ENCODE measurements at regions not wholly inside any gene's neighbourhood (a gene's known extent, or its start where the extent isn't known, plus 50 kb on each side); places are given as distances from the start of the nearest gene placed in this dataset.

GRCh38 chr2:81974216-81974615, 1669.7 kb upstream of the LRRTM1 start:
- DNase-seq (ENCODE audit: low read depth in 2 of 2), result no peak

- DNase-seq (ENCODE audit: low read depth in 2 of 2), result no peak
These were observed 1638.3 kb upstream of the LRRTM1 start for GRCh38 chr2:81942876-81943275.

DNA sequence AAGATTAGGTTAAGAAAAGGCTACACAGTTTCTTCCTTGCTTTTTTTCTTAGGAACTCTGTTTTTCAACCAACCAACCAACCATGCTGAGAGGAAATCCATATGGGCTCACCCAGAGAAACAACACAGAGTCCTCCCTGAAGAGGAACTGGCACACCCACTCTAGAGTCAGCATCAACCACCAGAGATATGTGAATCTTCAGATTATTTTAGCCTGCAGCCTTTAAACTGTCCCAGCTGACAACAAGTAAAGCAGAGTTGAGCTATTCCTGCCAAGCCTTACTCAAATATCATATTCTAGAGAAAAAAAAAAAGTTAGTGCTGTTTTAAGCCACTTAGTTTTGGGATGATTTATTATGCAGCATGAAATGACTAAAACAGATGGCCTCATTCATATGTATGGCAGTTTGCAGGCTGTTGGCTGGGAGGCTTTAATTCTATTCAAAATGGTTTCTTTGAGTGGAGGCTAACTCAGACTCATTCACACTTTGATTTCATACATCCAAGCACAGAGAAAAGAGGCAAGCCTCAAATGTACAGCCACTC, 1637.7 kb upstream of the LRRTM1 start:
- DNase-seq (ENCODE audit: low read depth in 2 of 2), result no peak

DNA sequence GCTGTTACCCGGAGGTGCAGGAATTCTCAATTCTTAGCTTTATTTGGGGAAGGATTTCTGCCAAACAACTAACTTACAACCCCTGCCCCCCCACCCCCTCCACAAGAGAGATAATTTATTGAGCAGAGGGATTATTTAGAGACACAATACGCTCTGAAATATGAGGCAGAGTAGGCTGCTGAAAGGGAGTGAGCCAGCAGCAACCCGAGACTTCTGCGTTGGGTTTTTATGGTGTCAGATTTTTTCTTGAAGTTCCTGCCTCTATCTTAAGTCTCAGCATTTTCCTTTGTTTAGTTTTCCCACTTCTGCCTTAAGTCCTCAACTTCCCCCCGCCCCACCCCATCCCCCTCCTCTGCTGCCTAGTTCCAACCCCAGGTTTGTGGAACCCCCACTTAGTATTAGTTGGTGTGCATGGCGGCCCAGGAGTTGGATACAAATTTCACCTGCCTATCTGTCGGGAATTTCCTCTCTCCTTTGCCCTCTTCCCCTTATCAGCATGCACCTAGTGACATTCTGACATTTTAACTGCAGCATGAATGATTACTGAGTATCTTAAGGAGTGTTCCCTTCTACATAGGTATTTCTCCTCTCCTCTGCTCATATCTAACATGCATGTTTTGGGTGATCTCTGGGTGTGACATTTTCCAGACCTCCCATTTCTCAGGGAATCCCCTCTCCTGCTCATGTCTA, 1635.9 kb upstream of the LRRTM1 start:
- DNase-seq (ENCODE audit: low read depth in 2 of 2), result no peak

- DNase-seq (ENCODE audit: low read depth in 2 of 2), result no peak
These were observed 1633.4 kb upstream of the LRRTM1 start for GRCh38 chr2:81937944-81938343.

- DNase-seq (ENCODE audit: low read depth in 2 of 2), result no peak
These were observed 1599.0 kb upstream of the LRRTM1 start for GRCh38 chr2:81903534-81903933.

DNA sequence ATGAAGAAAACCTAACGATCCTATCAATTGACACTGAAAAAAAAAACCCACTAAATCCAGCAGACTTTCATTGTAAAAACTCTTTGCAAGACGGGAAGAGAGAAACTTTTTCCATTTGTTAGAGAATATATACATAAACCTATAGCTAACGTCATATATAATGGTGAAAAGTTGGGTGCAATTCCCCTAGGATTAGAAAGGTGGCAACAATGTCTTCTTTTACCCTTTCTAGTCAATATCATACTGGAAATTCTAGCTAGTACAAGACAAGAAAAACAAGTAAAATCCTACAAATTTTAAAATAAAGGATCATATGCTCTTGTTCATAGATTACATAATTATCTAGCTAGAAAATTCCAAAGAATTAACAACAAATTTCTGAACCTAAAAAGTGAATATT, 1596.5 kb upstream of the LRRTM1 start:
- no peak for DNase-seq (ENCODE audit: low read depth in 2 of 2)

DNA sequence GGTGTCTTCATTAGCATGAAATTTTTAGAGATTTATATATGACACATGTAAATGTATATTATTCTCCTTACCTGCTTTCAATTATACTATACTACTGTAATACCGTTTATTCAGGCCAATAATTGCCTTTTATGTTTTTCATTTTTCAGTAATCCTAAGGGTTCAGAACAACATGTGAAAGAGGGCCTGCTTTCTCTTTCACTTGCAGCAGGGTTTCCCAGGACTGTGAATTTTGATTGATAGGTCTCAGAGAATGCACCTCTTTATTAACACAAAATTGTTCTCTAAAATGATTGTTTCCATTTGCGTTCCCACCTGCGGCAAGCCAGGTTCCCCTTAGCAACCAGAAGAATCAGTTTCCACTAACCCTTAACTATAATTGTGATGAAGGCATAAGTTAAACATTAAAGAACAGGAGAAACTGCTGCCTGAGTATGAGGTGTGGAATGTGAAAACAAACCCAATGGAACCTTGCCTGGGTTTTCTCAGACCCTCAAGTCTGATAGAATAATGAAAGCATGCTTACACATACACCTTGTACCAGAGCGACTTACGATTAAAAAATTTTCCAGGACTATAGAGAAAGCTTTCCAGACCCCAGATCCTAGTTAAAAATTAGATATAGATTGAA, 1591.2 kb upstream of the LRRTM1 start:
- DNase-seq (ENCODE audit: low read depth in 2 of 2), result no peak

GRCh38 chr2:81894451-81894990, 1590.0 kb upstream of the LRRTM1 start:
- DNase-seq (ENCODE audit: low read depth in 2 of 2), result no peak

- DNase-seq (ENCODE audit: low read depth in 2 of 2), result no peak
These were observed 1572.1 kb upstream of the LRRTM1 start for GRCh38 chr2:81876624-81877023.

DNA sequence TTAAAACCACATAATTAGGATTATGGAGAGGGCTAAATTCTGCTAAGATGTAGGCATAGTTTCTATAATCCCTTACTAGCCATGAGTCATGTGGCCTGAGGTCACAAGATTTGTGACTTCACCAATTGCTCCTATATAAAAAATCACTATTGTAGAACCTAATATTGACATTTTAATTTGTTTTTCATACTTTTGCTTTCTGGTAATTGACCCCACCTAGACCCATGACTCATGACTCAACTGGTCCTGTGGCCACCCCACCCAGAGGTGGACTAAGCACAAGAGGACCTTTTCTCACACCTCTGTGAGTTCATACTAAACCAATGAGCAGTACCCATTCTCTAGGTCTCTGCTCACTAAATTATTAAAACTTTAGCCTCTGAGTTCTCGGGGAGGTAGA, 1567.5 kb upstream of the LRRTM1 start:
- no peak for DNase-seq (ENCODE audit: low read depth in 2 of 2)

GRCh38 chr2:81870119-81870518, 1565.6 kb upstream of the LRRTM1 start:
- DNase-seq (ENCODE audit: low read depth in 2 of 2), result no peak

GRCh38 chr2:81858998-81859397, 1554.4 kb upstream of the LRRTM1 start:
- DNase-seq (ENCODE audit: low read depth in 2 of 2), result no peak

DNA sequence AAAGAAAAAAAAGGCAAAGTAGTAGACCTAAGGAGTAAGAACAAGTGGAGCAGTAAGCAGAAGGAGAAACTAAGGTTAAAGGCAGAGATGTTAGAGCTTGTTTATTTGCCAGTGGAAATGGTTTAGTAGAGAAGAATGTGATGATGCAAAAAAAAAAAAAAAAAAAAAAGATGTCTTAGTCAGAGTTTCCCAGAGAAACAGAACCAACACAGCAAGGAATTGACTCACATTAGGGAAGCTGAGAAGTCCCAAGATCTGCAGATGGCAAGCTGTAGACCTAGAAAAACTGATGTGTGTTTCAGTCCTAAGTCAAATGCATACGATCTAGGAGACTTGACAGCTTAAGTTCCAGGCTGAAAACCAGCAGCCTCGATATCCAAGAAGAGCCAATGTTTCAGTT, 1548.8 kb upstream of the LRRTM1 start:
- no peak for DNase-seq (ENCODE audit: low read depth in 2 of 2)

- no peak for DNase-seq (ENCODE audit: low read depth in 2 of 2)
These were observed 1548.1 kb upstream of the LRRTM1 start for GRCh38 chr2:81852651-81853050.

GRCh38 chr2:81839780-81840179, 1535.2 kb upstream of the LRRTM1 start:
- DNase-seq (ENCODE audit: low read depth in 2 of 2), result no peak

DNA sequence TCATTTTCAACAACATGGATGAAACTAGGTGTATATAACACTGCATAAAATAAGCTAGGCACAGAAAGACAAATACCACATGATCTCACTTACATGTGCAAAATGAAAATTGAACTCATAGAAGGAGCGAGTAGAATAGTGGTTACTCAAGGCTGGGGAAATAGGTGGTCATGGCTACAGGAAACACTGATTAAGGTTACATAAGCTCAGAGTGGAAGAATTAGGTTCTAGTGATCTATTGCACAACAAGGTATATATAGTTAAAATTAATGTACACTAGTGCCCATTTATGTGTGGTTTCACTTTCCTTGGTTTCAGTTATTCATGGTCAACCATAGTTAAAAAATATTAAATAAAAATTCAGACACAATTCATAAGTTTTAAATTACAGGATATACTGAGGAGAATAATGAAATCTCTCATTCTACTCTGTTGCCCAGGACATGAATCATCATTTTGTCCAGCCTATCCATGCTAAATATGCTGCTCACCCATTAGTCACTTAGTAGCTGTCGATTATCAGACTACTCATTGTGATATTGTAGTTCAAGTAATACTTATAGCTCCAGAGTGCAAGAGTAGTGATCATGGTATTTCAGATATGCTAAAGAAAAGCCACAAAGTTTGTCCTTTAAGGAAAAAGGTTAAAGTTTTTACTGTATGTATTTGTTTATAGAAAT, 1530.9 kb upstream of the LRRTM1 start:
- DNase-seq (ENCODE audit: low read depth in 2 of 2), result no peak

- DNase-seq (ENCODE audit: low read depth in 2 of 2), result no peak
These were observed 1482.3 kb upstream of the LRRTM1 start for GRCh38 chr2:81786811-81787210.

DNA sequence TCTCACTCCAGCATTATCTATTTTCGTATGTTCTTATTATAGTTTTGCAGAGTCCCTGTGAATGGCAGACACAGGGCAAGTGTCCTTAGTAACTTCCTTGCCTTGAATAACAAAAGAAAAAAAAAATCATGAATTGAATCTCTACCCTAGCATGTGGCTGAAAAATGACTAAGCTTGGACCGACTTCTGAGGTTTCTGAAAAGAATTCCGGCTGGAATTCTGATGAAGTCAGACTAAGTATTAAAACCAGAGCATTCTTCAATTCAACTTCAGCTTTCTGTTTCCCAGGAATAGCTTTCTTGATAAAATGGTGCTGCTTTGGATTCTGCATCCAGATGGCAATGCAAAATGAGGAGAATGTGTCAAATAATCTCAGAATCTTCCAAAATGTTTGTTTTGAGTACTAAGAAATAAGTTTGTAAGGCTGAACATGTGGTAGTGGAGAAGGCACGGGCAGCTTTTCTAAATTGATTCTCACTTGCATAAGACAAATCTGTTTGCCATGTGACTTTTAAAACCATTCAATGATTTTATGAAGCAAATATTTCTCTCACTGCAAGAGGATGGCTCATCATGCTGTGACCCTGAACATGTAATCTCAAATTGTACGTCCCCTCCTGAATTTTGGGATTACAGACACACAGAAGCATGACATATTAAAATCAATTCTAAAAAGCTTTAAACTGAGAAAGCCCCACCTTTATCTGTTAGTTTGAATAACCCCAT, 1462.8 kb upstream of the LRRTM1 start:
- DNase-seq (ENCODE audit: low read depth in 2 of 2), result no peak

GRCh38 chr2:81747481-81748070, 1443.0 kb upstream of the LRRTM1 start:
- DNase-seq (ENCODE audit: low read depth in 2 of 2), result no peak

DNA sequence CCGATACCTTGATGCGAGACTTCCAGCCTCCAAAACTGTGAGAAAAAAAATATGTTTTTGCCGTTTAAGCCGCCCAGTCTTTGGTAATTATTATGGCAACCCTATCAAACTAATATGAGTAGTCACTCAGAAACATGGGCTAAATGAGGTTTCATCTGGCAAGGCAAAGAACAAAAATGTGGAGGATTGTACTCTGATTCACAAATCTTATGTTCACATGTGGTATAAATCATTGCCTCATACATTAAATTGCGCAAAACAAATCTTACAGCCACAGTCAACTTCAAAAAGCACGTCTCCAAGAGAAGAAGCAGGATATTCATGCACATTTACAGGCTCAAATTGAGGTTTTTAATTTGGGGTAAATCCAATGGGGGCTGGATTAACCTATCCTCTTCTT, 1435.4 kb upstream of the LRRTM1 start:
- DNase-seq (ENCODE audit: low read depth in 2 of 2), result no peak

DNA sequence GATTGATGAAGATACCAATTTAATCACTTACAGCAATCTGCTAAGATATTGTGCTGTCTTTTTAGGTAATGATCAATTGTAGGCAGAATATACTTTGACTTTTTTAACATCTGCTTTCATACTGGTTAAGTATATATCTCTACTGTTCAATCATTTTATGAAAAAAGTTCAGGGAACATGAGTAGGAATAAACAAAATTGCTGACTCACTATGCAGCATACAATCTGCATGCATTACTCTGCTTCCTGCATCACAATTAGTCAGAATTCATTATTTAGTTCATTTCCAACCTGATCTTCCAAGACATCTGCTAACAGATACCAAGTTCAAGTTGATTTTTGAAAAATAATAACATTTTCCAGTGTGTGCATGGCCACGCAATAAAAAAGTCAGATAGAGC, 1430.4 kb upstream of the LRRTM1 start:
- DNase-seq (ENCODE audit: low read depth in 2 of 2), result no peak
